Liver (tissue), 7 donors: ENCODE measurements at regions not wholly inside any gene's neighbourhood (a gene's known extent, or its start where the extent isn't known, plus 50 kb on each side); places are given as distances from the start of the nearest gene placed in this dataset.

Source experiments
- DNase-seq: peaks from one replicate; pipeline ENCODE4 v3.0.0-alpha.2; 2017; ENCODE audit warnings: low spot score
- H3K27ac ChIP-seq, 2 donors: one replicate each; pipeline ENCODE4 v1.7.0; 2013; ENCODE audit warnings: inconsistent platforms in 2 of 2, low read length in 2 of 2, control low read depth in 1 of 2, low read depth in 1 of 2, mild to moderate bottlenecking in 1 of 2
- H3K27me3 ChIP-seq, 4 donors: one replicate each; pipeline versions ENCODE4 v1.6.1 to v1.7.0; 2013; ENCODE audit warnings: low read length in 3 of 4, inconsistent platforms in 1 of 4, mild to moderate bottlenecking in 1 of 4, moderate library complexity in 1 of 4; ENCODE audit not compliant: control insufficient read depth in 4 of 4, insufficient read depth in 4 of 4
- H3K36me3 ChIP-seq, 4 donors: one replicate each; pipeline versions ENCODE4 v1.6.1 to v1.7.0; 2013; ENCODE audit warnings: low read length in 3 of 4, mild to moderate bottlenecking in 3 of 4, low read depth in 1 of 4, moderate library complexity in 1 of 4; ENCODE audit not compliant: control insufficient read depth in 4 of 4, insufficient read depth in 3 of 4
- H3K4me1 ChIP-seq, 4 donors: one replicate each; pipeline versions ENCODE4 v1.6.1 to v1.7.0; 2013; ENCODE audit warnings: low read length in 3 of 4, mild to moderate bottlenecking in 3 of 4, moderate library complexity in 1 of 4; ENCODE audit not compliant: control insufficient read depth in 4 of 4, insufficient read depth in 4 of 4
- H3K4me3 ChIP-seq, 3 donors: one replicate each; pipeline versions ENCODE4 v1.6.1 to v1.7.0; 2013; ENCODE audit warnings: low read length in 3 of 3, control low read depth in 1 of 3, low read depth in 1 of 3, mild to moderate bottlenecking in 1 of 3
- H3K9ac ChIP-seq, 2 donors: one replicate each; pipeline ENCODE4 v1.7.0; 2013; ENCODE audit warnings: low read length in 2 of 2, mild to moderate bottlenecking in 2 of 2, moderate library complexity in 2 of 2, control low read depth in 1 of 2, low read depth in 1 of 2
- H3K9me3 ChIP-seq, 4 donors: one replicate each; pipeline versions ENCODE4 v1.6.1 to v1.7.0; 2013; ENCODE audit warnings: low read length in 3 of 4; ENCODE audit not compliant: control insufficient read depth in 4 of 4
- ATF3 ChIP-seq: IDR thresholded peaks from 2 replicates; pipeline ENCODE4 v1.6.1; 2016; ENCODE audit warnings: antibody characterized with exemption
- EGR1 ChIP-seq, 2 donors: IDR thresholded peaks; 2 replicates each; pipeline ENCODE4 v1.6.1; 2016 to 2018; ENCODE audit warnings: antibody characterized with exemption in 2 of 2, low read depth in 2 of 2
- FOXA2 ChIP-seq: IDR thresholded peaks from 2 replicates; pipeline ENCODE4 v1.6.1; 2016; ENCODE audit warnings: antibody characterized with exemption
- GABPA ChIP-seq, 2 donors: IDR thresholded peaks in 1 of 2; conservative IDR thresholded peaks in 1 of 2; 2 replicates each; pipeline ENCODE4 v1.6.1; 2016; ENCODE audit warnings: antibody characterized with exemption in 2 of 2, mild to moderate bottlenecking in 1 of 2, moderate library complexity in 1 of 2
- HNF4A ChIP-seq, 2 donors: conservative IDR thresholded peaks; 2 replicates each; pipeline ENCODE4 v1.6.1; 2016; ENCODE audit warnings: antibody characterized with exemption in 2 of 2, mild to moderate bottlenecking in 2 of 2
- HNF4G ChIP-seq: IDR thresholded peaks from 2 replicates; pipeline ENCODE4 v1.6.1; 2016; ENCODE audit warnings: antibody characterized with exemption
- JUND ChIP-seq, 2 donors: IDR thresholded peaks; 2 replicates each; pipeline ENCODE4 v1.6.1; 2016; ENCODE audit warnings: antibody characterized with exemption in 2 of 2
- RAD21 ChIP-seq, 2 donors: IDR thresholded peaks; 2 replicates each; pipeline ENCODE4 v1.6.1; 2016; ENCODE audit warnings: antibody characterized with exemption in 2 of 2, mild to moderate bottlenecking in 2 of 2
- REST ChIP-seq: IDR thresholded peaks from 2 replicates; pipeline ENCODE4 v1.6.1; 2016; ENCODE audit warnings: antibody characterized with exemption, mild to moderate bottlenecking
- RXRA ChIP-seq, 2 donors: IDR thresholded peaks; 2 replicates each; pipeline ENCODE4 v1.6.1; 2017 to 2018; ENCODE audit warnings: antibody characterized with exemption in 2 of 2, mild to moderate bottlenecking in 1 of 2
- SP1 ChIP-seq: IDR thresholded peaks from 2 replicates; pipeline ENCODE4 v1.6.1; 2018; ENCODE audit warnings: antibody characterized with exemption, mild to moderate bottlenecking
- YY1 ChIP-seq: IDR thresholded peaks from 2 replicates; pipeline ENCODE4 v1.6.1; 2016; ENCODE audit warnings: antibody characterized with exemption, mild to moderate bottlenecking
- ZBTB33 ChIP-seq: IDR thresholded peaks from 2 replicates; pipeline ENCODE4 v1.6.1; 2016; ENCODE audit warnings: antibody characterized with exemption
- WGBS: extraction: QIAGEN DNeasy Blood & Tissue Kit; methylation state at CpG from one replicate; pipeline ENCODE4 v1.1.7; 2013; 5-methylcytosine and 5-hydroxymethylcytosine counted together
- donor health status: healthy.
- donor health status: healthy.
- donor health status: healthy.
- donor health status: healthy.

- TF ChIP-seq REST: no peak
- TF ChIP-seq FOXA2: no peak
- TF ChIP-seq RAD21 (IDR thresholded peaks at IDR 0.05): no peak
Observed at GRCh38 chr12:17975763-17976162, 114.2 kb downstream of the RERGL start (continued).

GRCh38 chr12:17975239-17975638, 114.8 kb downstream of the RERGL start:
- no peaks in the 10 kb centered on the region for H3K36me3 ChIP-seq
- no peak for DNase-seq
- H3K4me1 ChIP-seq: no peaks in the 10 kb centered on the region
- 89% methylated on average over 2 of the region's 2 CpGs for WGBS
- H3K4me3 ChIP-seq: no peak overlapping the region
- no peak overlapping the region for H3K9ac ChIP-seq
- no peak overlapping the region for H3K27ac ChIP-seq
- no peaks in the 10 kb centered on the region for H3K27me3 ChIP-seq
- TF ChIP-seq RXRA (IDR thresholded peaks at IDR 0.05) (no peak), JUND (IDR thresholded peaks at IDR 0.05) (no peak), EGR1 (IDR thresholded peaks at IDR 0.05; ENCODE audit: low read depth in 2 of 2) (no peak), GABPA (IDR thresholded peaks at IDR 0.05 in 1 of 2, conservative IDR thresholded peaks at IDR 0.05 in 1 of 2) (no peak), ZBTB33 (no peak), YY1 (no peak)
- no peaks in the 10 kb centered on the region for H3K9me3 ChIP-seq

- Histone ChIP-seq H3K4me3 (no peak overlapping the region), H3K27ac (no peak overlapping the region), H3K27me3 (no peaks in the 10 kb centered on the region), H3K9me3 (peaks cover 0 to 1% (median 0%) of the 10 kb centered on the region in 4 donors), H3K4me1 (no peaks in the 10 kb centered on the region), H3K36me3 (no peaks in the 10 kb centered on the region), H3K9ac (no peak overlapping the region)
- DNase-seq: no peak
- TF ChIP-seq ATF3: no peak
- no peak for TF ChIP-seq SP1
- no peak for TF ChIP-seq HNF4G
- no peak for TF ChIP-seq HNF4A (conservative IDR thresholded peaks at IDR 0.05)
- WGBS: 93% methylated on average over 1 of the region's 1 CpG
Observed at GRCh38 chr12:17971850-17972249, 118.1 kb downstream of the RERGL start.
